K562 (cell line): ENCODE measurements at regions not wholly inside any gene's neighbourhood (a gene's known extent, or its start where the extent isn't known, plus 50 kb on each side); places are given as distances from the start of the nearest gene placed in this dataset.

Source experiments
- CTCF ChIP-seq, 3 experiments: IDR thresholded peaks in 2 of 3; conservative IDR thresholded peaks in 1 of 3; 2 replicates each; pipeline ENCODE4 v1.5.1; 2011 to 2012; ENCODE audit warnings: low read length in 3 of 3, mild to moderate bottlenecking in 3 of 3, control low read depth in 2 of 3, improper control_type of control experiment in 1 of 3, inconsistent platforms in 1 of 3, low read depth in 1 of 3, mixed read lengths in 1 of 3, moderate library complexity in 1 of 3; ENCODE audit not compliant: insufficient read depth in 2 of 3
- E4F1 ChIP-seq: fragments of 250-450 bp; sonication (Bioruptor Pico); IDR thresholded peaks from 2 replicates; pipeline ENCODE4 v1.5.0; 2021; ENCODE audit warnings: mild to moderate bottlenecking, borderline replicate concordance
- ESRRA ChIP-seq: fragments of 450-650 bp; IDR thresholded peaks from 2 replicates; pipeline ENCODE4 v1.6.1; 2014; ENCODE audit warnings: low read depth, mild to moderate bottlenecking, moderate library complexity, borderline replicate concordance
- HDAC8 ChIP-seq: fragments of 450-650 bp; IDR thresholded peaks from 2 replicates; pipeline ENCODE4 v1.6.1; 2016; ENCODE audit warnings: mild to moderate bottlenecking, missing genetic modification characterization, moderate library complexity, missing compliant biosample characterization
- POLR2A ChIP-seq: fragments of 450-650 bp; conservative IDR thresholded peaks from 2 replicates; pipeline ENCODE4 v1.6.1; 2016
- ZFP36 ChIP-seq: fragments of 150-350 bp; IDR thresholded peaks from 2 replicates; pipeline ENCODE4 v1.6.1; 2018; ENCODE audit warnings: low read length, low read depth; ENCODE audit not compliant: partially characterized antibody
- ZNF253 ChIP-seq: fragments of 250-450 bp; sonication (Bioruptor Pico); conservative IDR thresholded peaks from 2 replicates; pipeline ENCODE4 v1.6.1; 2021; ENCODE audit warnings: mild to moderate bottlenecking
- TF ChIP-seq, protein P1 (sequence below): fragments of 450-650 bp; IDR thresholded peaks from 2 replicates; pipeline ENCODE4 v1.6.1; 2016; ENCODE audit warnings: antibody characterized with exemption
- TF ChIP-seq, protein P2 (sequence below): sonication (generic); formaldehyde crosslinking; IDR thresholded peaks from 2 replicates; pipeline ENCODE4 v1.8.1; 2023; ENCODE audit warnings: mild to moderate bottlenecking, missing genetic modification reagents

GRCh38 chr3:35966629-35967464 is 327.5 kb downstream of the ARPP21 start:
- TF ChIP-seq POLR2A (no peak), ESRRA (no peak), ZNF253 (CRISPR knock-in tag) (no peak), HDAC8 (tag) (no peak), E4F1 (CRISPR knock-in tag) (no peak), ZFP36 (no peak), CTCF (IDR thresholded peaks at IDR 0.05 in 2 of 3, conservative IDR thresholded peaks at IDR 0.05 in 1 of 3; ENCODE audit: insufficient read depth in 2 of 3, low read depth in 1 of 3, low read length in 3 of 3) (no peak)
- TF ChIP-seq, protein P1, sequence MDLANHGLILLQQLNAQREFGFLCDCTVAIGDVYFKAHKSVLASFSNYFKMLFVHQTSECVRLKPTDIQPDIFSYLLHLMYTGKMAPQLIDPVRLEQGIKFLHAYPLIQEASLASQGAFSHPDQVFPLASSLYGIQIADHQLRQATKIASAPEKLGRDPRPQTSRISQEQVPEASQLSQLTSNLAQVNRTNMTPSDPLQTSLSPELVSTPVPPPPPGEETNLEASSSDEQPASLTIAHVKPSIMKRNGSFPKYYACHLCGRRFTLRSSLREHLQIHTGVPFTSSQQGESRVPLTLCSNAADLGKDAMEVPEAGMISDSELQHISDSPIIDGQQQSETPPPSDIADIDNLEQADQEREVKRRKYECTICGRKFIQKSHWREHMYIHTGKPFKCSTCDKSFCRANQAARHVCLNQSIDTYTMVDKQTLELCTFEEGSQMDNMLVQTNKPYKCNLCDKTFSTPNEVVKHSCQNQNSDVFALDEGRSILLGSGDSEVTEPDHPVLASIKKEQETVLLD = no peak
- TF ChIP-seq, protein P2, sequence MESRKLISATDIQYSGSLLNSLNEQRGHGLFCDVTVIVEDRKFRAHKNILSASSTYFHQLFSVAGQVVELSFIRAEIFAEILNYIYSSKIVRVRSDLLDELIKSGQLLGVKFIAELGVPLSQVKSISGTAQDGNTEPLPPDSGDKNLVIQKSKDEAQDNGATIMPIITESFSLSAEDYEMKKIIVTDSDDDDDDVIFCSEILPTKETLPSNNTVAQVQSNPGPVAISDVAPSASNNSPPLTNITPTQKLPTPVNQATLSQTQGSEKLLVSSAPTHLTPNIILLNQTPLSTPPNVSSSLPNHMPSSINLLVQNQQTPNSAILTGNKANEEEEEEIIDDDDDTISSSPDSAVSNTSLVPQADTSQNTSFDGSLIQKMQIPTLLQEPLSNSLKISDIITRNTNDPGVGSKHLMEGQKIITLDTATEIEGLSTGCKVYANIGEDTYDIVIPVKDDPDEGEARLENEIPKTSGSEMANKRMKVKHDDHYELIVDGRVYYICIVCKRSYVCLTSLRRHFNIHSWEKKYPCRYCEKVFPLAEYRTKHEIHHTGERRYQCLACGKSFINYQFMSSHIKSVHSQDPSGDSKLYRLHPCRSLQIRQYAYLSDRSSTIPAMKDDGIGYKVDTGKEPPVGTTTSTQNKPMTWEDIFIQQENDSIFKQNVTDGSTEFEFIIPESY (CRISPR knock-in tag) = no peak
